HEK293 (cell line): ENCODE measurements at regions not wholly inside any gene's neighbourhood (a gene's known extent, or its start where the extent isn't known, plus 50 kb on each side); places are given as distances from the start of the nearest gene placed in this dataset.

Source experiments
- CTCF ChIA-PET: fragments of 350-600 bp; formaldehyde crosslinking; extraction: SDS; loops from one replicate; lab custom pipeline; 2021; ENCODE audit warnings: antibody characterized with exemption; lab: Yijun Ruan, JAX
- POLR2A ChIA-PET: fragments of 300-600 bp; formaldehyde crosslinking; extraction: SDS; loops from one replicate; lab custom pipeline; 2020; ENCODE audit warnings: antibody characterized with exemption, inconsistent platforms; lab: Yijun Ruan, JAX
- H3K27ac ChIP-seq: fragments of 200-500 bp; sonication (Bioruptor generic); 2 replicates; pipeline ENCODE4 v1.5.1; 2014; ENCODE audit warnings: low read depth, low read length, control low read depth, inconsistent platforms; ENCODE audit errors: extremely low read depth
- H3K36me3 ChIP-seq, 2 experiments: fragments of 200-500 bp in 1 of 2; sonication (Bioruptor generic) in 1 of 2; 1 replicate in 1 of 2; 2 replicates in 1 of 2; pipeline ENCODE4 v1.5.1; 2014 to 2017; ENCODE audit warnings: inconsistent platforms in 2 of 2, low read length in 2 of 2; ENCODE audit not compliant: control insufficient read depth in 2 of 2, insufficient read depth in 1 of 2
- H3K4me1 ChIP-seq: fragments of 200-500 bp; sonication (Bioruptor generic); 2 replicates; pipeline ENCODE4 v1.5.1; 2014; ENCODE audit warnings: mild to moderate bottlenecking, low read length, inconsistent platforms; ENCODE audit not compliant: control insufficient read depth, insufficient read depth
- H3K4me3 ChIP-seq: 2 replicates; pipeline ENCODE4 v1.5.1; 2011; ENCODE audit warnings: low read depth, mild to moderate bottlenecking, control low read depth, low read length, moderate library complexity
- H3K9me3 ChIP-seq: fragments of 200-500 bp; sonication (Bioruptor generic); 2 replicates; pipeline ENCODE4 v1.5.1; 2014; ENCODE audit warnings: low read depth, low read length, inconsistent platforms; ENCODE audit not compliant: control insufficient read depth, insufficient read depth
- BCL11B ChIP-seq: fragments of 450-650 bp; formaldehyde crosslinking; IDR thresholded peaks from 2 replicates; pipeline ENCODE4 v1.5.1; 2016; ENCODE audit warnings: low read depth, missing biosample characterization, missing genetic modification characterization
- GLI2 ChIP-seq: fragments of 450-650 bp; formaldehyde crosslinking; IDR thresholded peaks from 2 replicates; pipeline ENCODE4; 2017; ENCODE audit warnings: missing biosample characterization, missing genetic modification characterization, low read depth, borderline replicate concordance
- GLIS2 ChIP-seq: fragments of 450-650 bp; formaldehyde crosslinking; IDR thresholded peaks from 2 replicates; pipeline ENCODE4 v1.5.1; 2016; ENCODE audit warnings: missing biosample characterization, missing genetic modification characterization
- KLF10 ChIP-seq: fragments of 450-650 bp; IDR thresholded peaks from 2 replicates; pipeline ENCODE4 v1.5.1; 2018; ENCODE audit warnings: missing biosample characterization, mild to moderate bottlenecking, missing genetic modification characterization
- OSR2 ChIP-seq: fragments of 450-650 bp; formaldehyde crosslinking; IDR thresholded peaks from 2 replicates; pipeline ENCODE4 v1.5.1; 2016; ENCODE audit warnings: missing biosample characterization, missing genetic modification characterization
- SCRT2 ChIP-seq: fragments of 450-650 bp; formaldehyde crosslinking; IDR thresholded peaks from 2 replicates; pipeline ENCODE4 v1.5.1; 2016; ENCODE audit warnings: missing biosample characterization, missing genetic modification characterization
- TRIM28 ChIP-seq: IDR thresholded peaks from 2 replicates; pipeline ENCODE4 v1.6.1; 2011; ENCODE audit warnings: low read length, control low read depth, borderline replicate concordance
- YY1 ChIP-seq: fragments of 450-650 bp; formaldehyde crosslinking; IDR thresholded peaks from 2 replicates; pipeline ENCODE4 v1.5.1; 2018; ENCODE audit warnings: missing biosample characterization, missing genetic modification characterization
- YY2 ChIP-seq: fragments of 450-650 bp; formaldehyde crosslinking; IDR thresholded peaks from 2 replicates; pipeline ENCODE4 v1.5.1; 2016; ENCODE audit warnings: missing biosample characterization, missing genetic modification characterization
- ZBTB17 ChIP-seq: fragments of 450-650 bp; formaldehyde crosslinking; IDR thresholded peaks from 2 replicates; pipeline ENCODE4 v1.5.1; 2016; ENCODE audit warnings: missing biosample characterization, missing genetic modification characterization
- ZEB2 ChIP-seq: fragments of 450-650 bp; formaldehyde crosslinking; IDR thresholded peaks from 2 replicates; pipeline ENCODE4 v1.5.1; 2016; ENCODE audit warnings: missing biosample characterization, missing genetic modification characterization
- ZNF214 ChIP-seq: fragments of 450-650 bp; formaldehyde crosslinking; IDR thresholded peaks from 2 replicates; pipeline ENCODE4 v1.5.1; 2017; ENCODE audit warnings: missing biosample characterization, mild to moderate bottlenecking, missing genetic modification characterization, borderline replicate concordance
- ZNF354C ChIP-seq: fragments of 450-650 bp; formaldehyde crosslinking; IDR thresholded peaks from 2 replicates; pipeline ENCODE4 v1.5.1; 2016; ENCODE audit warnings: missing biosample characterization, missing genetic modification characterization, low read depth, borderline replicate concordance
- ZNF391 ChIP-seq: fragments of 450-650 bp; formaldehyde crosslinking; IDR thresholded peaks from 2 replicates; pipeline ENCODE4 v1.5.1; 2016; ENCODE audit warnings: low read depth, missing biosample characterization, missing genetic modification characterization, borderline replicate concordance
- ZNF529 ChIP-seq: fragments of 450-650 bp; formaldehyde crosslinking; IDR thresholded peaks from 2 replicates; pipeline ENCODE4 v1.5.1; 2017; ENCODE audit warnings: missing genetic modification characterization, missing biosample characterization; ENCODE audit not compliant: insufficient replicate concordance
- ZNF555 ChIP-seq: fragments of 450-650 bp; formaldehyde crosslinking; conservative IDR thresholded peaks from 2 replicates; pipeline ENCODE4 v1.5.1; 2017; ENCODE audit warnings: missing biosample characterization, mild to moderate bottlenecking, missing genetic modification characterization, inconsistent platforms
- ZNF560 ChIP-seq: fragments of 450-650 bp; formaldehyde crosslinking; IDR thresholded peaks from 2 replicates; pipeline ENCODE4 v1.5.1; 2017; ENCODE audit warnings: missing biosample characterization, missing genetic modification characterization, borderline replicate concordance
- ZNF623 ChIP-seq: fragments of 450-650 bp; formaldehyde crosslinking; IDR thresholded peaks from 2 replicates; pipeline ENCODE4 v1.5.1; 2016; ENCODE audit warnings: missing biosample characterization, missing genetic modification characterization
- ZNF624 ChIP-seq: fragments of 450-650 bp; formaldehyde crosslinking; IDR thresholded peaks from 2 replicates; pipeline ENCODE4 v1.5.1; 2017; ENCODE audit warnings: missing biosample characterization, missing genetic modification characterization
- ZNF830 ChIP-seq: fragments of 450-650 bp; IDR thresholded peaks from 2 replicates; pipeline ENCODE4 v1.5.0; 2018; ENCODE audit warnings: missing biosample characterization, missing genetic modification characterization, low read depth, mild to moderate bottlenecking, moderate library complexity
- ZSCAN23 ChIP-seq: fragments of 450-650 bp; formaldehyde crosslinking; IDR thresholded peaks from 2 replicates; pipeline ENCODE4 v1.5.1; 2016; ENCODE audit warnings: missing biosample characterization, missing genetic modification characterization
- ZSCAN30 ChIP-seq: fragments of 450-650 bp; IDR thresholded peaks from 2 replicates; pipeline ENCODE4 v1.5.1; 2018; ENCODE audit warnings: missing biosample characterization, mild to moderate bottlenecking, missing genetic modification characterization, moderate library complexity
- TF ChIP-seq, protein P1 (sequence below): fragments of 450-650 bp; formaldehyde crosslinking; IDR thresholded peaks from 2 replicates; pipeline ENCODE4 v1.5.1; 2016; ENCODE audit warnings: missing biosample characterization, missing genetic modification characterization, borderline replicate concordance
- TF ChIP-seq, protein P2 (sequence below): sonication (generic); formaldehyde crosslinking; IDR thresholded peaks from 2 replicates; pipeline ENCODE4 v1.8.1; 2022; ENCODE audit warnings: mild to moderate bottlenecking, moderate library complexity, missing genetic modification reagents

DNA sequence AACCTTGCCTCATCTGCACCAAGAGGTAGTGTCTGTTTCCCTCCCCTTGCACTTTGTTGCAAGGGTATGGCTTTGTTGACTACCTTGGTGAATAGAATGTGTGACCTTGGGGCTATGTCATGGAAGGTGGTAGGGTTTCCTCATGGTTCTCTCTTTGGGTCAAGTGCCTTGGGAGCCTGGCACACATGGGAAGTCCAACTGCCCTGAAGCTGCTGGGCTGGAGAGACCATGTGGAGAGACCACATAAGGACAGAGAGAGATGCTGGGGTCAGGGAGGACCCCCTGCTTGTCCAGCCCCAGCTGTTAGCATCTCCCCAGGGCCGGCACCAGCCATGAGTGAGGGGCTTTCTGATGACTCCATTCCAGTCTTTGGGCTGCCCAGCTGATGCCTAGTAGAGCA, 95.5 kb upstream of the PAX1 start:
- Histone ChIP-seq H3K36me3 (no peaks in the 10 kb centered on the region), H3K9me3 (no peaks in the 10 kb centered on the region; the same call in 1 of the 2 replicates), H3K4me3 (no peak overlapping the region), H3K27ac (no peak overlapping the region), H3K4me1 (0 out of 2 replicates have a peak, but pooled peaks cover 4% of the 10 kb centered on the region)
- POLR2A ChIA-PET, result no interaction called here
- CTCF ChIA-PET, result interaction anchor here (1.5 kb wide), 1 partner anchor 772 kb away, joined by 3 read pairs; no protein-coding TSS in a partner anchor
- TF ChIP-seq ZNF830 (tag by site-specific recombination) (no peak), ZNF624 (tag by site-specific recombination) (no peak), GLIS2 (tag by site-specific recombination) (no peak), BCL11B (tag by site-specific recombination) (no peak)
- TF ChIP-seq, protein P1, sequence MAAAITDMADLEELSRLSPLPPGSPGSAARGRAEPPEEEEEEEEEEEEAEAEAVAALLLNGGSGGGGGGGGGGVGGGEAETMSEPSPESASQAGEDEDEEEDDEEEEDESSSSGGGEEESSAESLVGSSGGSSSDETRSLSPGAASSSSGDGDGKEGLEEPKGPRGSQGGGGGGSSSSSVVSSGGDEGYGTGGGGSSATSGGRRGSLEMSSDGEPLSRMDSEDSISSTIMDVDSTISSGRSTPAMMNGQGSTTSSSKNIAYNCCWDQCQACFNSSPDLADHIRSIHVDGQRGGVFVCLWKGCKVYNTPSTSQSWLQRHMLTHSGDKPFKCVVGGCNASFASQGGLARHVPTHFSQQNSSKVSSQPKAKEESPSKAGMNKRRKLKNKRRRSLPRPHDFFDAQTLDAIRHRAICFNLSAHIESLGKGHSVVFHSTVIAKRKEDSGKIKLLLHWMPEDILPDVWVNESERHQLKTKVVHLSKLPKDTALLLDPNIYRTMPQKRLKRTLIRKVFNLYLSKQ (tag by site-specific recombination), result no peak

DNA sequence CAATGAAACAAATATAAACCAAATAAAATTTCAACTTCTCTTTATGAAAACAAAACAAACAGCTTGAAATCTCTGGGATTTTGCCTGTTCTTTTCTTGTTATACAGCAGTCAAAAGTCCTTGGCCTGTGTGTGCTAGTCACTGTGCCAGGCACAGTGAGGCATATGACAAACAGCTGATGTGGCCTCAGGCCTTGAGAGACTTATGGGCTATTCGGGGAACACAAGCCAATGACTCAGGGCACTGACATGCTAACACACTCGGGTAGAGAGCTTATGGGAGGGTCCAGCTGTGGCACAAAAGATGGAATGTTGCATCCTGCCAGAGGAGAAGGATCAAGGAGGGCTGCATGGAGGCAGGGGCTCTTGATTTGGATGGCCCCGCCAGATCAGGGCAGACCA, 95.4 kb upstream of the NKX2-2 start:
- no peaks in the 10 kb centered on the region for H3K36me3 ChIP-seq
- TF ChIP-seq ZSCAN23, result no peak
- no peak for TF ChIP-seq YY2 (tag by site-specific recombination)
- TF ChIP-seq GLI2 (tag by site-specific recombination), result no peak
- TF ChIP-seq ZNF623 (tag by site-specific recombination), result no peak
- TF ChIP-seq, all 188 proteins: peak for 0
- no peak overlapping the region for H3K4me3 ChIP-seq
- H3K27ac ChIP-seq, result no peak overlapping the region
- no peaks in the 10 kb centered on the region; the same call in 1 of the 2 replicates for H3K9me3 ChIP-seq
- 0 out of 2 replicates have a peak, but pooled peaks cover 4% of the 10 kb centered on the region for H3K4me1 ChIP-seq
- ChIA-PET CTCF (interaction anchor here (0.8 to 1.5 kb wide), 2 partner anchors 63 to 772 kb away, joined by 3 read pairs; no protein-coding TSS in a partner anchor), POLR2A (no interaction called here)

DNA sequence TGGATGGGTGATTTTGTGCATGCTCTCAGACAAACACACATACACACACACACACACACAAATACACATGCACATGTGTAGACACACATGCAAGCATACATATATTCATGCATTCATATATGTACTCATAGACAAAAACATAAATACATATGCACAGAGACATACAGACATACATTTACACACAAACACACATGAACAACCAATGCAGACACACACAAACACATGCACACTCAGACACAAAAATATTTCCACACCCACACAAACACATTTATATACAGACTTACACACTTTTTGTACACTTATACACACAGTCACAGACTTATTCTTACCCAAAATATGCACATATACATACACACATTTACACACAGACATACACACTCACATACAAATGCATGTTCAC, 94.9 kb upstream of the NKX2-2 start:
- H3K9me3 ChIP-seq, result no peaks in the 10 kb centered on the region; the same call in 1 of the 2 replicates
- POLR2A ChIA-PET, result no interaction called here

More for the DNA sequence above, 94.9 kb upstream of the NKX2-2 start:
- no peak overlapping the region for H3K27ac ChIP-seq
- H3K36me3 ChIP-seq, result no peaks in the 10 kb centered on the region
- H3K4me1 ChIP-seq, result 0 out of 2 replicates have a peak, but pooled peaks cover 3% of the 10 kb centered on the region
- no peak overlapping the region for H3K4me3 ChIP-seq
- no peak for TF ChIP-seq ZNF560 (tag by site-specific recombination)
- no peak for TF ChIP-seq ZNF623 (tag by site-specific recombination)
- TF ChIP-seq OSR2 (tag by site-specific recombination), result no peak
- TF ChIP-seq TRIM28, result no peak
- TF ChIP-seq, protein P2, sequence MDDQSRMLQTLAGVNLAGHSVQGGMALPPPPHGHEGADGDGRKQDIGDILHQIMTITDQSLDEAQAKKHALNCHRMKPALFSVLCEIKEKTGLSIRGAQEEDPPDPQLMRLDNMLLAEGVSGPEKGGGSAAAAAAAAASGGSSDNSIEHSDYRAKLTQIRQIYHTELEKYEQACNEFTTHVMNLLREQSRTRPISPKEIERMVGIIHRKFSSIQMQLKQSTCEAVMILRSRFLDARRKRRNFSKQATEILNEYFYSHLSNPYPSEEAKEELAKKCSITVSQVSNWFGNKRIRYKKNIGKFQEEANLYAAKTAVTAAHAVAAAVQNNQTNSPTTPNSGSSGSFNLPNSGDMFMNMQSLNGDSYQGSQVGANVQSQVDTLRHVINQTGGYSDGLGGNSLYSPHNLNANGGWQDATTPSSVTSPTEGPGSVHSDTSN (CRISPR knock-in tag), result no peak
- TF ChIP-seq KLF10 (tag by site-specific recombination), result no peak
- no peak for TF ChIP-seq ZBTB17
- no peak for TF ChIP-seq SCRT2
- no peak for TF ChIP-seq ZNF555 (tag by site-specific recombination)
- no peak for TF ChIP-seq ZEB2
- no peak for TF ChIP-seq ZNF214 (tag by site-specific recombination)
- TF ChIP-seq ZNF391 (tag by site-specific recombination), result no peak
- no peak for TF ChIP-seq ZSCAN30 (tag by site-specific recombination)
- no peak for TF ChIP-seq YY2 (tag by site-specific recombination)
- TF ChIP-seq YY1 (tag by site-specific recombination), result no peak
- no peak for TF ChIP-seq ZNF529 (tag by site-specific recombination)
- no peak for TF ChIP-seq ZNF354C (tag by site-specific recombination)
- CTCF ChIA-PET, result interaction anchor here (0.8 to 1.5 kb wide), 3 partner anchors 62 to 748 kb away, joined by 3 to 4 read pairs (median 3); no protein-coding TSS in a partner anchor
